C4-2B (cell line): ENCODE measurements at regions not wholly inside any gene's neighbourhood (a gene's known extent, or its start where the extent isn't known, plus 50 kb on each side); places are given as distances from the start of the nearest gene placed in this dataset.

ENCODE experiments used
- H3K27ac ChIP-seq: fragments of 450-650 bp; 2 replicates; pipeline ENCODE4 v1.5.1; 2017
- ZFX ChIP-seq: fragments of 450-650 bp; IDR thresholded peaks from 2 replicates; pipeline ENCODE4 v1.6.1; 2017
- TF ChIP-seq, protein P1 (sequence below): fragments of 450-650 bp; conservative IDR thresholded peaks from 2 replicates; pipeline ENCODE4 v1.5.1; 2017; ENCODE audit warnings: mild to moderate bottlenecking

DNA sequence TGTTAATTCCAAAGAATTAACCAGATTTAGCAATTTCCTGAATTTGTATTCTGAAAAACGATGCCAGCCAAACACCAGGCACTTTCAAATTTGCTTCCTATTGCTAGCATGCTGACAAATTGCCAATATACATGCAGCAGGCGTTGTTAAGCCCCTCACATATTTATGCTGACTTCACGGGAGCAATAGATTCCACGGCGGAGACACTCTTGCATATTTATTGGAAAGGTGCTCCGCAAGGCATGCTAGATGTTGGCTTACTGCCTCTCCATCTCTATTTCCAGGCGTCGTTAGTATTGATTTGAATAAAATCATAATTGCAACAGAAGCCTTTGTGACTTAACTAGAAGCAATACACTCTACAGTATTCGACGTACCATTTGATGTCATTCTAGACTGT lies 211.0 kb upstream of the IRX5 start:
- no peak overlapping the region for H3K27ac ChIP-seq
- no peak for TF ChIP-seq ZFX
- TF ChIP-seq, protein P1, sequence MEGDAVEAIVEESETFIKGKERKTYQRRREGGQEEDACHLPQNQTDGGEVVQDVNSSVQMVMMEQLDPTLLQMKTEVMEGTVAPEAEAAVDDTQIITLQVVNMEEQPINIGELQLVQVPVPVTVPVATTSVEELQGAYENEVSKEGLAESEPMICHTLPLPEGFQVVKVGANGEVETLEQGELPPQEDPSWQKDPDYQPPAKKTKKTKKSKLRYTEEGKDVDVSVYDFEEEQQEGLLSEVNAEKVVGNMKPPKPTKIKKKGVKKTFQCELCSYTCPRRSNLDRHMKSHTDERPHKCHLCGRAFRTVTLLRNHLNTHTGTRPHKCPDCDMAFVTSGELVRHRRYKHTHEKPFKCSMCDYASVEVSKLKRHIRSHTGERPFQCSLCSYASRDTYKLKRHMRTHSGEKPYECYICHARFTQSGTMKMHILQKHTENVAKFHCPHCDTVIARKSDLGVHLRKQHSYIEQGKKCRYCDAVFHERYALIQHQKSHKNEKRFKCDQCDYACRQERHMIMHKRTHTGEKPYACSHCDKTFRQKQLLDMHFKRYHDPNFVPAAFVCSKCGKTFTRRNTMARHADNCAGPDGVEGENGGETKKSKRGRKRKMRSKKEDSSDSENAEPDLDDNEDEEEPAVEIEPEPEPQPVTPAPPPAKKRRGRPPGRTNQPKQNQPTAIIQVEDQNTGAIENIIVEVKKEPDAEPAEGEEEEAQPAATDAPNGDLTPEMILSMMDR: no peak

DNA sequence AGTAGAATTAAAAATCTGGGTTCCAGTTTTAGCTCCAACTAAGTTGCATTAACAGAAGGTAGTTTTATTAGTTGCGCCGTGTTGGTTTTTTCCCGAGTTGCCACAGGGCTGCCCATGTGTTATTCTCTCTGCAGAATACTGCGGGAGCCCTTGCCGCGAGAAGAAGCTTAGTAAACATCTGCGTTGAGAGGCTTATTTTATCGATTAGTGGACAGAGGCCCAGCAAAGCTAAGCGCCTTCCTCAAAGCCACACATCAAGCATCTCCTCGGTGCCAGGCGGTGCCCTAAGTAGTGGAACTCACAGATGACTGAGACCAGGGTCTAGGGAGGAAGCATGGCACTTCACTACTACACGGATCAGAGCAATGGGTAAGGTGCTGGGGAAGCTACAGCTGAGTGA lies 212.3 kb upstream of the IRX5 start:
- TF ChIP-seq, protein P1: no peak
- TF ChIP-seq ZFX: no peak
- H3K27ac ChIP-seq: no peak overlapping the region

DNA sequence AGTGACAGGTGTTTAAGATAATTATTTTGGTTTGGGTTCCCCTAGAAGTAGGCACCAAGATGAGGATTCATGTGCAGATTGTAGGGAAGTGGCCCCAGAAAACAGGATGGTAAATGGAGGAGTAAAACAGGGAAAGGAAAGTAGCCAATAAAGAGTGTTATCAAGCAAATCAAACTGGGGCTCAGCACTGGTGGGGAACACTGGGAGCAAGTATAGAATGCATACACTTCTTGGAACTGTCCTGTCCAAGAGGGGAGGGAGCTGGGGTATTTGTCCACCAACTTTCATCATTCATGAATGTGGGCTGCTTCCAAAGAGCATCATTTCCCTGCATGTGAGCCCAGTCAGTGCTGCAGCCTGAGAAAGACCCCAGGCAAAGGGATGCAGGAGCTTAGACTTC lies 215.7 kb upstream of the IRX5 start:
- no peak for TF ChIP-seq ZFX
- TF ChIP-seq, protein P1: no peak
- H3K27ac ChIP-seq: no peak overlapping the region

DNA sequence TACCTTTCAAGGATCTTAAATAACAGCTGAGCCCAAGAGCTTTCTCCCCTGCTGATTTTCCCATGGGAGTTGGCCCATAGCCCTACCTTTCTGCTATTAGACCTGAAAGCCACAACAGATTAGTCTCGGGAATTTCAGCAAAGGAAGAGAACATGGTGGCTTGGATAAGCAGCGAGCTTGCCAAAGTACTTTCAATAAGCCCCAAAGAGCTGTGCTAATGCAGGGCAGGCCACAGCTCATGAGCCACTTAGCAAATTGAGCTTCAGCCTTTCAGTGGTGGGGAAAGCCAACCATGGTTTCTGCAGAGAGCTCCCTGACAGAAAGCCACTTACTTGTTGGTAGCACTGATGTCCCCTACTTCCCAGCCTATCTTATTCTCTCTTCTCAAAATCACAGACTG lies 217.8 kb upstream of the IRX5 start:
- no peak for TF ChIP-seq ZFX
- TF ChIP-seq, protein P1: no peak
- H3K27ac ChIP-seq: no peak overlapping the region

DNA sequence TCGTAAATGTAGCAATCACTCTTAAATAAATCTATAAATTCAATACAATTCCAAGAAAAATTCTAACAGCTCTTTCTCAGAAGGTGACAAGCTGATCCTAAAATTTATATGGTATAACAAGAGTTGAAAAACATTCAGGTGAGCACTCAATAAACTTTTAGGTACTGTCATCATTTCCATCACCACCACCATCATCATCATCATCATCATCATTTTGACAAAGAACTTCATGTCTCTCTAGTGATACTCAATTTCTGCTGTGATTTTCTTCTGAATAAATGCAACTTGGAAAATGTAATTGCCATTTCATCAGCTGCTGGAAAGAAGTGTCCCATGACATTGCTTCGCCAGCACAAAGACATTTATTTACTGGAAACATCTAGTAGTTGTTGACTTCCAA lies 222.9 kb upstream of the IRX5 start:
- TF ChIP-seq ZFX: no peak
- TF ChIP-seq, protein P1: no peak
- H3K27ac ChIP-seq: no peak overlapping the region

DNA sequence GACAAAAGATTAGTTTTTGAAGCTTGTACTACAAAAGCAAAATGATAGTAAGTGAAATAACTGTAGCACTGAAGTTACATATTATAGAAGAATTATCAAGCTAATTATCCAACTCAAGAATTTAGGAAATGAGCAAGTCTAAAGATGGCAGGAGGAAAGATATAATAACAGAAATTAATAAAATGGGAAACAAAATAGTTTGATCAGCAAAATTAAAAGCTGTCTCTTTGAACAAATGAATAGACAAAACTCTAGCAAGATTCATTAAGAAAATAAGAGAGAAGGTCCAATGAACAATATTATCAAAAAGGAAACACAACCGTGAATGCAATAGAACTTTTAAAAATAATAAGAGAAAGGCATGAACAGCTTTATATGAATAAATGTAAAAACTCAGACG lies 224.3 kb upstream of the IRX5 start:
- H3K27ac ChIP-seq: no peak overlapping the region
- TF ChIP-seq, protein P1: no peak
- TF ChIP-seq ZFX: no peak

DNA sequence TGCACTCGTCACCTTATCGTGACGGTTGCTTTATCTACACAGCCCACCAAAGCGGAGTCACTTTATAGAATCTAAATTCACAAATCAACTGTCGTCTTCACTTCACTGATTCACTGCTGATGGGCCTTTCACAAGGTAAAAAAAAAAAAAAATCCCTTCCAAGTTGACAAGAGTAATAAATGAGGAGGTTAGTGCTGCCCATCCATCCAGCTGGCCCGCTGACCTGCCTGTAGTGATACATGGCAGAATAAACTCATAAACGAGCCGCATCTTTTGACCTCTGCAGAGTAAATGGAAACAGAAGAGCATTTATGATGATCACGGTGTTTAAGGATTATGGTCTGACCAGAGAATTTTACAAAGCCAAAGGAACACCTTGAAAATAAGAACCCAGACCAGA lies 227.3 kb upstream of the IRX5 start:
- TF ChIP-seq ZFX: no peak
- TF ChIP-seq, protein P1: no peak
- H3K27ac ChIP-seq: no peak overlapping the region

DNA sequence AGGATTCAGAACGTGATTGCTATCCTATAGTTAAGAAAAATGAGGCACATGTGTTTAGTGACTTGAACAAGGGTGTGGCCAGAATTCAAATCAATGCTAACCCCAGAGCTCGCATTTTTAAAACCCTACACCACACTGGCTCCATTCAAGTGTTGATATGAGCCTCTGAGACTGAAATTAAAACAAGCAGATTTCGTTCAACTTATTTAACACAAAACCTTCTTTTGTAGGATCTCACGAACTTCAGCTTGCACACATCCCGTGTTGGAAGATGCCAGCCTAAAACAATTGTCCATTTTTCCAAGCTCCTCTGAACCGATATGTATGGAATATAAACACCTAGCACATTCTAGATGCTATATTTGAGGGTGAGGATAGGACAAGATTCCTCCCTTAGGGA lies 231.0 kb upstream of the IRX5 start:
- no peak overlapping the region for H3K27ac ChIP-seq
- TF ChIP-seq, protein P1: no peak
- TF ChIP-seq ZFX: no peak
